ENCODE measurements at regions not wholly inside any gene's neighbourhood (a gene's known extent, or its start where the extent isn't known, plus 50 kb on each side); places are given as distances from the start of the nearest gene placed in this dataset.

- TF ChIP-seq CHD7 (IDR thresholded peaks at IDR 0.05; ENCODE audit: insufficient replicate concordance, low read length) (no peak), CHD1 (IDR thresholded peaks at IDR 0.05; ENCODE audit: low read depth, low read length) (no peak), EGR1 (IDR thresholded peaks at IDR 0.05; ENCODE audit: borderline replicate concordance, low read depth, low read length) (no peak), TAF1 (IDR thresholded peaks at IDR 0.05; ENCODE audit: low read depth, low read length) (no peak), MAFK (IDR thresholded peaks at IDR 0.05; ENCODE audit: low read depth, low read length) (no peak), SIRT6 (IDR thresholded peaks at IDR 0.05; ENCODE audit: low read length) (no peak), ATF2 (IDR thresholded peaks at IDR 0.05; ENCODE audit: low read length) (no peak), E2F6 (IDR thresholded peaks at IDR 0.05) (no peak)
These were observed 343.5 kb upstream of the LRRC3B start (continued) for GRCh38 chr3:26279091-26279490.
